VCaP (cell line): ENCODE measurements at regions not wholly inside any gene's neighbourhood (a gene's known extent, or its start where the extent isn't known, plus 50 kb on each side); places are given as distances from the start of the nearest gene placed in this dataset.
"Not testable (repeated sequence)": the region's sequence is repeated elsewhere in the genome, so short reads cannot be mapped to it uniquely, and the experiment has no call there.

Experiments
- H3K27ac ChIP-seq: fragments of 450-650 bp; 2 replicates; pipeline ENCODE4 v1.5.1; 2017
- CTCF ChIP-seq: fragments of 450-650 bp; conservative IDR thresholded peaks from 2 replicates; pipeline ENCODE4 v1.5.1; 2017; ENCODE audit warnings: mild to moderate bottlenecking, moderate library complexity

DNA sequence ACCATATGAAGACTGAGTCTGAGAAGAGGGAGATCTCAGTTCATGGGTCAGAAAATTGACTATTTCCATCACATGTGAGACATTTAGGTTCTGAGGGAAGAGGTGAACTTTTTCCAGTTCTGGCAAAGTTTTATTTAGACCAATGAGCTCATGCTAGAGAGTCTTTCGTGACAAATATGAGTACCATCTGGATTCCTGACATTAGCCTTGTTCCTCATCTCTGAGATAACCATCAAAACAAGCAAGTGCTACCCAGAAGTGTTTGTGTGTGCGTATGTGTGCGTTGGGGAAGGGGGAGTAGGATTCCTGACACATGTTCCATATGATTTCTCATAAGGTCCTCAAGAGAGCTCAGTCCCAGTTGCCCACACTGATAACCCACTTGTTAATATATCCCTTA, 120.6 kb downstream of the FASLG start:
- TF ChIP-seq CTCF = no peak
- H3K27ac ChIP-seq = no peak overlapping the region

DNA sequence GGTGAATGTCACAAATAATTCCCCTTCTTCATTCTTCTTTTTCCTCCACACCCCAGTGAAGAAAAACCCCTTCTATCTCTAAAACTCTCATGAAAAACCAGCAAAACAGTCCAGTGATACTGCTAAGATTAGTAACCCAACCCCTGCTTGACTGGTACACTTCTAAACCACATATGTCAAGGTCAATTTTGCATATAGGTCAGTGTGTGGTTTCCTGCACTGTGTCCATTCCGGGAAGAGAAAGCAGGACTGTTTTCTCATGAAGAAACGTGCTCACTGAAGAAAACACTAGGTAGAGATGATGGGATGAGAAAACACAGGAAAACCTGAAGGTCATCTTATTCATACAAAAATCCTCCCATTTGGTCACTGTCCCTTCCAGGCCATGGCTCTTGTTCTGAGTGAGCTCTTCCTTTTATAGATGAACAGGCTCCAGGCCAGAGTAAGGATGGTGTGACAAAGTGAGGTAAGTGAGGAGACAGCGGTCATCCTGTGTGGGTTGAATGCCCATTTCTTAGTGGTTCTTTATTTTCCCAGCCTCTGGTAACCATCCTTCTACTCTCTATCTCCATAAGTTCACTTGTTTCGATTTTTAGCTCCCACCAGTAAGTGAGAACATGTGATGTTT, 122.7 kb downstream of the FASLG start:
- TF ChIP-seq CTCF = no peak
- no peak overlapping the region for H3K27ac ChIP-seq

DNA sequence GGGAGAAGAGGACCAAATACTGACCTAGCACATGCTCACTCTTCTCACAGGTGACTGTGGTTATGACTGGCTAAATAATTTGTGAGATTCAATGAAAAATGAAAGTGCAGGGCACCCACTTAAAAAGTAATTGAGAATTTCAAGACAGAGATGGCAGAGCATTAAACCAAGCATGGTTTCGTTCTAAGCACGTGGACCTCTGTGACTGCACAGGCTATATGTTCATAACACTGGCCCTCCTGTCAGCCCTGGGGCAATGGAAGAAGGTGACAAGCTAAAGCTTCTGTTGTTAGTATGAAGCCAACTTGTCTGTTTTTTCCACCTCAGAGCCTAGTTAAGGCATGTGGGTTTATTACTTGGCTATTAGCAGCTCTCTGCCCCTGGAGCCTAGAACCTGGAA, 130.9 kb downstream of the FASLG start:
- TF ChIP-seq CTCF = no peak

DNA sequence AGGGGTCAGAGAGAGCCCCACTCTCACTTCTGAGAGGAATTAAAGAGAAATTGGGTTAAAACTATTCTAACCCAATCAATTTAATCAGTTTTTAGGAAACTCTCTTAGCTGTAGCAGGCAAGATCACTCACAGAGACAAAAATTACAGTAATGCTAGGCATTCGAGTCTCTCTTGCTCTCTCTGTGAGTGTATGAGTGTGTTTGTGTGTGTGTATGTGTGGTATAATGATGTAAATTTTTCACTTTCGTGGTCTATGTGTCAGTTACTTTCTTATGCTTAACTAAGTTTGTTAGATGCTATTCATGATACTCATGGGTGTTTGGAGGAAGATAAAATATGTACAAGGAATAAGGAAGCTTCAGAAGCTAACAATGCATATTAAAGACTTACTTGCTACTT, 131.3 kb downstream of the FASLG start:
- TF ChIP-seq CTCF = no peak
- no peak overlapping the region for H3K27ac ChIP-seq

More for the DNA sequence above, 130.9 kb downstream of the FASLG start:
- no peak overlapping the region for H3K27ac ChIP-seq

DNA sequence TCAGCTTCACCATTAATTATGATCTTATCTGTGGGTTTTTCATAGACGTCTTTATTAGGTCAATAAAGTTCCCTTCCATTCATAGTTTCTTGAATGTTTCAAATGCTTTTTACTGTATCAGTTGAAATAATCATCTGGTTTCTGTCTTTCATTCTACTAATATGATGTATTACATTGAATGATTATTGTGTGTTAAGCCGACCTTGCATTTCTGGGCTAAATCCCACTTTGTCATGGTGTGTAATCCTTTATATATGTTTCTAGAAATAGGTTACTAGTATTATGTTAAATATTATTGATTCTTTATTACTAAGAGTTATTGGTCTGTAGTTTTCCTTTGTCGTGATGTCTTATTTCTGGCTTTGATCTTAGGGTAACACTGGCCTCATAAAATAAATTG, 134.9 kb downstream of the FASLG start:
- no peak for TF ChIP-seq CTCF
- no peak overlapping the region for H3K27ac ChIP-seq

DNA sequence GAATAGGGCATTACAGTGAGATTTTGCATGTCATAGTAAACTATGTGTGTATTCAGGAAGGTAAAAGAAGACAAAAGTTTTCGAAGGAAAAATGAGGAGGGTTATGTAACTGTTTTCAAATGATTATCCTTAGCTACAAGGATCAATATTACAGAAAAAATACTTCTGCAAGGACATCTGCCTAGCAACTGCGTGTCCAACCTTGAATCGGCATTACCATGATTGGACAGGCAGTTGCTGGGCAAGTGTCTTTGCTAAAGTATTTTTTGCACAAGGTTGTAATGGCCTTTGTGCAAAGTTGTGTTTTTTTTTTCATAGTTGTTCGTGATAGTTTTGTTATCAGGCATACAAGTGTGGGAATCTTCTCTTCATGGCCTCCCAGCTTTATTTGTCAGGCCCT, 136.8 kb downstream of the FASLG start:
- no peak for TF ChIP-seq CTCF

GRCh38 chr1:172799804-172800203, 140.9 kb downstream of the FASLG start:
- not testable (repeated sequence) for H3K27ac ChIP-seq

More for the DNA sequence above, 136.8 kb downstream of the FASLG start:
- no peak overlapping the region for H3K27ac ChIP-seq

DNA sequence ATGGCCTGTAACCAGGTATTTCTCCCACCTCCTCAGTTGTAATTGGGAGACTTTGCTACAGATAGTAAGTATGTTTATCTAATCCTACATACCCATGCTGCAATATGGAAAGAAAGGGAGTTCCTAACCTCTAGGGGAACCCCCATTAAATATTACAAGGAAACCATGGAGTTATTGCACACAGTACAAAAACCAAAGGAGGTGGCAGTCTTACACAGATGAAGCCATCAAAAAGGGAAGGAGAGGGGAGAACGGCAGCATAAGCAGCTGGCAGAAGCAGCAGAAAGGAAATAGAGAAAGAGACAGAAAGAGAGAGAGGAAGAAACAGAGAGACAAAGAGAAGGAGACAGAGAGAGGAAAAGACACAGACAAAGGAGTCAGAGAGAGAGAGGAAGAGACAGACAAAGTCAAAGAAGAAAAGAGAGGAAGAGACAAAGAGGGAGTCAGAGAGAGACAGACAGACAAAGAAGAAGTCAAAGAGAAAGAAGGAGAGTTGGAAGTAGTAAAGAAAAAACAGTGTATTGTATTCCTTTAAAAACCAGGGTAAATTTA, 142.9 kb downstream of the FASLG start:
- H3K27ac ChIP-seq = no peak overlapping the region
- TF ChIP-seq CTCF = no peak
